ENCODE measurements at regions not wholly inside any gene's neighbourhood (a gene's known extent, or its start where the extent isn't known, plus 50 kb on each side); places are given as distances from the start of the nearest gene placed in this dataset.
A peak's percentile ranks its signal among the peaks of the same experiment; 100 is the strongest.

- Histone ChIP-seq H3K4me1 (ENCODE audit: control insufficient read depth, insufficient read depth, low read length) (no peaks in the 10 kb centered on the region), H3K9ac (ENCODE audit: low read depth, low read length) (no peak overlapping the region), H4K5ac (ENCODE audit: low read depth, low read length) (no peak overlapping the region), H3K9me3 (ENCODE audit: control insufficient read depth, insufficient read depth, low read length) (peaks cover 53% of the 10 kb centered on the region), H2AK9ac (replicated peaks; ENCODE audit: low read depth, low read length, poor library complexity) (peak overlapping the region; percentile 50), H3K18ac (ENCODE audit: low read depth, low read length) (no peak overlapping the region), H3K9me1 (ENCODE audit: insufficient read depth, low read length) (no peaks in the 10 kb centered on the region), H3K4me2 (ENCODE audit: low read depth, low read length) (no peak overlapping the region), H3K4ac (ENCODE audit: low read depth, low read length) (no peak overlapping the region), H2BK120ac (ENCODE audit: low read depth, low read length) (no peak overlapping the region), H2AK5ac (ENCODE audit: low read depth, low read length) (no peak overlapping the region), H3K27me3 (ENCODE audit: control insufficient read depth, insufficient read depth, low read length) (no peaks in the 10 kb centered on the region), H3K36me3 (ENCODE audit: control insufficient read depth, insufficient read depth, low read length) (no peaks in the 10 kb centered on the region), H3K79me1 (ENCODE audit: low read depth in 1 of 2, low read length in 2 of 2) (no peaks in the 10 kb centered on the region), H3K14ac (replicated peaks; ENCODE audit: low read depth, low read length) (no peak overlapping the region), H3K23ac (ENCODE audit: low read depth, low read length) (no peak overlapping the region), H4K8ac (ENCODE audit: low read depth in 2 of 2, low read length in 2 of 2) (no peak overlapping the region), H3K27ac (ENCODE audit: insufficient read depth, low read length) (no peak overlapping the region), H2BK15ac (ENCODE audit: low read depth, low read length) (no peak overlapping the region), H2BK5ac (ENCODE audit: low read depth, low read length, poor library complexity, severe bottlenecking) (no peak overlapping the region), H3K56ac (ENCODE audit: extremely low read depth, insufficient read depth, low read length) (no peak overlapping the region), H2BK20ac (ENCODE audit: low read depth, low read length) (no peak overlapping the region), H4K91ac (ENCODE audit: insufficient read depth, low read depth, low read length) (no peak overlapping the region), H3K4me3 (ENCODE audit: insufficient read depth, low read depth, low read length) (no peak overlapping the region), H2AFZ (replicated peaks; ENCODE audit: low read length, poor library complexity) (no peak overlapping the region), H4K20me1 (ENCODE audit: insufficient read depth, low read length) (no peaks in the 10 kb centered on the region)
- in situ Hi-C loops (cut with MboI; ENCODE audit: low sequenced_read_pairs) (no loop called here), intact Hi-C loops (cut with micrococcal nuclease) (no loop called here), dilution Hi-C loops (cut with HindIII; ENCODE audit: low sequenced_read_pairs, unreplicated experiment) (no loop called here)
- ChIA-PET CTCF (no interaction called here), POLR2A (ENCODE audit: unreplicated experiment) (no interaction called here)
- WGBS, 2 experiments (ENCODE audit: extremely low coverage in 2 of 2, insufficient read length in 1 of 2) = 0% methylated on average over 3 of the region's 20 CpGs; no CpG with 5 or more reads in 1 of the 2 experiments
- DNase-seq (no peak), ATAC-seq (ENCODE audit: low read depth) (no peak)
- no TSS peak for BruUV-seq (replicated peaks)
- no peak for TF ChIP-seq POLR2A (IDR thresholded peaks at IDR 0.05; ENCODE audit: low read depth, low read length)
- TF ChIP-seq MAZ (IDR thresholded peaks at IDR 0.05; ENCODE audit: borderline replicate concordance, low read depth, low read length) = no peak
- TF ChIP-seq FOS (IDR thresholded peaks at IDR 0.05; ENCODE audit: low read depth, low read length) = no peak
- TF ChIP-seq MXI1 (IDR thresholded peaks at IDR 0.05; ENCODE audit: borderline replicate concordance, low read depth, low read length) = no peak
- no peak for TF ChIP-seq BHLHE40 (IDR thresholded peaks at IDR 0.05; ENCODE audit: low read depth, low read length)
- TF ChIP-seq CEBPB (IDR thresholded peaks at IDR 0.05; ENCODE audit: low read depth, low read length) = no peak
- TF ChIP-seq NFE2L2 (IDR thresholded peaks at IDR 0.05; ENCODE audit: low read depth, low read length) = no peak
- no peak for TF ChIP-seq SMC3 (IDR thresholded peaks at IDR 0.05; ENCODE audit: low read depth, low read length)
- no peak for TF ChIP-seq RAD21 (IDR thresholded peaks at IDR 0.05; ENCODE audit: low read length)
- TF ChIP-seq RCOR1 (IDR thresholded peaks at IDR 0.05; ENCODE audit: insufficient replicate concordance, low read length) = no peak
- TF ChIP-seq CTCF (conservative IDR thresholded peaks at IDR 0.05; ENCODE audit: low read depth, low read length) = no peak
- TF ChIP-seq MAFK (IDR thresholded peaks at IDR 0.05; ENCODE audit: low read depth, low read length) = no peak
- no peak for TF ChIP-seq CHD1 (IDR thresholded peaks at IDR 0.05; ENCODE audit: low read depth, low read length)
- no peak for TF ChIP-seq ELK1 (IDR thresholded peaks at IDR 0.05; ENCODE audit: borderline replicate concordance, low read depth, low read length)
- TF ChIP-seq USF2 (IDR thresholded peaks at IDR 0.05; ENCODE audit: low read depth, low read length) = no peak
Measured at GRCh38 chr22:48976556-48977535, 850.8 kb downstream of the BRD1 start.

All from IMR-90 (cell line).